Uterus (tissue), 3 donors: ENCODE measurements at regions not wholly inside any gene's neighbourhood (a gene's known extent, or its start where the extent isn't known, plus 50 kb on each side); places are given as distances from the start of the nearest gene placed in this dataset.

Experiments used
- DNase-seq, 2 donors: peaks; one replicate each; pipeline ENCODE4 v3.0.0-alpha.2; 2019 to 2020
- H3K27ac ChIP-seq, 2 donors: fragments of 200-600 bp; sonication (generic); 1 replicate in 1 of 2; 2 replicates in 1 of 2; pipeline ENCODE4 v1.5.1; 2016 to 2018
- H3K27me3 ChIP-seq, 2 donors: fragments of 200-600 bp; sonication (generic); one replicate each; pipeline ENCODE4 v1.5.1; 2018 to 2019; ENCODE audit warnings: control low read depth in 1 of 2
- H3K36me3 ChIP-seq, 2 donors: fragments of 200-600 bp; sonication (generic); one replicate each; pipeline ENCODE4 v1.5.1; 2019; ENCODE audit warnings: control low read depth in 1 of 2
- H3K4me1 ChIP-seq, 2 donors: fragments of 200-600 bp; sonication (generic); one replicate each; pipeline ENCODE4 v1.5.1; 2018 to 2019; ENCODE audit warnings: control low read depth in 1 of 2
- H3K4me3 ChIP-seq, 2 donors: fragments of 200-600 bp; sonication (generic); 1 replicate in 1 of 2; 2 replicates in 1 of 2; pipeline ENCODE4 v1.5.1; 2018 to 2019; ENCODE audit warnings: mild to moderate bottlenecking in 1 of 2
- H3K9me3 ChIP-seq, 2 donors: fragments of 200-600 bp; sonication (generic); one replicate each; pipeline ENCODE4 v1.5.1; 2019; ENCODE audit warnings: control low read depth in 1 of 2
- POLR2A ChIP-seq, 2 donors: fragments of 450-650 bp; IDR thresholded peaks; one replicate each; pipeline ENCODE4 v1.6.1; 2016; ENCODE audit warnings: antibody characterized with exemption in 2 of 2, mild to moderate bottlenecking in 1 of 2, moderate library complexity in 1 of 2
- intact Hi-C: fragments of 100-400 bp; cut with DNase I; formaldehyde crosslinking; loops from one replicate; pipeline ENCODE4 v1.15.1; 2023; ENCODE audit warnings: low total_unique reads
- TF ChIP-seq, protein P1 (sequence below), 4 experiments: fragments of 200-600 bp in 2 of 4; fragments of 450-650 bp in 2 of 4; sonication (generic) in 2 of 4; IDR thresholded peaks; one replicate each; pipeline ENCODE4 v1.5.1; 2016 to 2019; ENCODE audit warnings: antibody characterized with exemption in 4 of 4, mild to moderate bottlenecking in 2 of 4, moderate library complexity in 1 of 4
- donor health status: DM: yes; HTN: yes; CAD: no.

DNA sequence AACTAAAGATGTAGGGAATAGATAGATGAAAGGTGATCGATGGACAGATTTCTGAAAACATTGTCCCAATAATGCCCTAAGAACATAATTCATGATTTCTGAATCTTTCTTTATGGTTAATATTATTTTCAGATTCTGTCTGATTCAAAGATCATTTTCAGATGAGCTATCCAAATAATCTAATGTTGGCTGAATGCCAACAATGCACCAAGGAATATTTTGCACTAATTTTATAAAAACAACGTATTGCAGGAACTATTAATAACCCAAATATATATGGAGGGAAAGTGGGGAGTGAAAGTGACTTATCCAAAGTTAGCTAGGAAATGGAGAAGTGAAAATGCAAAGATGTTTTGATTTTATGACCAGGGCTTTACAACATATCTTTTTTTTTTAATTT lies 1675.5 kb downstream of the STIM2 start:
- no peak for DNase-seq
- H3K4me1 ChIP-seq, result no peaks in the 10 kb centered on the region
- H3K4me3 ChIP-seq, result no peak overlapping the region
- intact Hi-C loops, result no loop called here
- TF ChIP-seq POLR2A (IDR thresholded peaks at IDR 0.05), result no peak
- TF ChIP-seq, protein P1, sequence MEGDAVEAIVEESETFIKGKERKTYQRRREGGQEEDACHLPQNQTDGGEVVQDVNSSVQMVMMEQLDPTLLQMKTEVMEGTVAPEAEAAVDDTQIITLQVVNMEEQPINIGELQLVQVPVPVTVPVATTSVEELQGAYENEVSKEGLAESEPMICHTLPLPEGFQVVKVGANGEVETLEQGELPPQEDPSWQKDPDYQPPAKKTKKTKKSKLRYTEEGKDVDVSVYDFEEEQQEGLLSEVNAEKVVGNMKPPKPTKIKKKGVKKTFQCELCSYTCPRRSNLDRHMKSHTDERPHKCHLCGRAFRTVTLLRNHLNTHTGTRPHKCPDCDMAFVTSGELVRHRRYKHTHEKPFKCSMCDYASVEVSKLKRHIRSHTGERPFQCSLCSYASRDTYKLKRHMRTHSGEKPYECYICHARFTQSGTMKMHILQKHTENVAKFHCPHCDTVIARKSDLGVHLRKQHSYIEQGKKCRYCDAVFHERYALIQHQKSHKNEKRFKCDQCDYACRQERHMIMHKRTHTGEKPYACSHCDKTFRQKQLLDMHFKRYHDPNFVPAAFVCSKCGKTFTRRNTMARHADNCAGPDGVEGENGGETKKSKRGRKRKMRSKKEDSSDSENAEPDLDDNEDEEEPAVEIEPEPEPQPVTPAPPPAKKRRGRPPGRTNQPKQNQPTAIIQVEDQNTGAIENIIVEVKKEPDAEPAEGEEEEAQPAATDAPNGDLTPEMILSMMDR (IDR thresholded peaks at IDR 0.05), result no peak
- H3K36me3 ChIP-seq, result no peaks in the 10 kb centered on the region
- no peaks in the 10 kb centered on the region for H3K27me3 ChIP-seq
- no peaks in the 10 kb centered on the region for H3K9me3 ChIP-seq
- H3K27ac ChIP-seq, result no peak overlapping the region

DNA sequence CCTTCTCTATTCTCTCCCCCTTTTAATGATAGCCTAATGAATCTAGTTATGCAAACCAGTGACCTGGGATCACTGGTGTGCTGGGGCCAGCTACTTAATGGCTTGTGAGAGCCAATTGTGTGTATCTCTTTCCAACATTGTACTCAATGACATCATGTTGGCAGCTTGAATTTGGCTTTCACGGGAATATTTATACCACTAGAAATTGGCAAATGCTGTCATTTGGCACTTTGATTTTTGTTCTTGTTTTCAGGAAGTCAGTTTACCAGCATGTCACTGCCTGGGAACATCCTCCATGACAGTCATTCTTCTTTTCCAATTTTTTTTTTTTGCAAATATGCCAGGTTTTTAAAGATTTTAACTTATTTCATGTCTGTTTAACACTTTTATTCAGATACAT lies 1685.3 kb downstream of the STIM2 start:
- no peaks in the 10 kb centered on the region for H3K36me3 ChIP-seq
- H3K27me3 ChIP-seq, result no peaks in the 10 kb centered on the region
- intact Hi-C loops, result no loop called here
- no peak overlapping the region for H3K27ac ChIP-seq
- no peaks in the 10 kb centered on the region for H3K4me1 ChIP-seq
- TF ChIP-seq, protein P1 (IDR thresholded peaks at IDR 0.05), result no peak
- no peak for TF ChIP-seq POLR2A (IDR thresholded peaks at IDR 0.05)
- H3K9me3 ChIP-seq, result no peaks in the 10 kb centered on the region
- H3K4me3 ChIP-seq, result no peak overlapping the region
- no peak for DNase-seq

DNA sequence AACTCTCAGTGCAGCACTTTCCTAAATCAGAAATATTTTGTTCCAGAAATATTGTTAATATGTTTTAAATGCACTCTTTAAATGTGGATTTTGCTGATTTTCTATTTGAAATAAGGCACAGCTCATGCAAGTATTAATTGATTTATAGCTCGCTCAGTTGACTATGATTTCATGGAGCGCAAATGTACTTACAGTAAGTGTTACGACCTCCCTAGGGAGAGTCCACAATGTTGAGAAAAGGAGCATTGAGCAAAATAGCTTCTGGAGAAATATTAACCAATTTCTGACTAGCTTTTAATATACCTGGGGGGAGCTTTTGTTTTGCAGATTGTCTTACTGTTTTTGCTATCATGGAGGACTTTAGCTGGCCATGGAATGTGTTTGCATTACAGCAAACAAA lies 1687.5 kb downstream of the STIM2 start:
- no peak overlapping the region for H3K4me3 ChIP-seq
- TF ChIP-seq, protein P1 (IDR thresholded peaks at IDR 0.05), result no peak
- TF ChIP-seq POLR2A (IDR thresholded peaks at IDR 0.05), result no peak
- DNase-seq, result no peak
- H3K4me1 ChIP-seq, result no peaks in the 10 kb centered on the region
- H3K27ac ChIP-seq, result no peak overlapping the region
- H3K27me3 ChIP-seq, result no peaks in the 10 kb centered on the region
- no peaks in the 10 kb centered on the region for H3K9me3 ChIP-seq
- no peaks in the 10 kb centered on the region for H3K36me3 ChIP-seq
- intact Hi-C loops, result no loop called here

DNA sequence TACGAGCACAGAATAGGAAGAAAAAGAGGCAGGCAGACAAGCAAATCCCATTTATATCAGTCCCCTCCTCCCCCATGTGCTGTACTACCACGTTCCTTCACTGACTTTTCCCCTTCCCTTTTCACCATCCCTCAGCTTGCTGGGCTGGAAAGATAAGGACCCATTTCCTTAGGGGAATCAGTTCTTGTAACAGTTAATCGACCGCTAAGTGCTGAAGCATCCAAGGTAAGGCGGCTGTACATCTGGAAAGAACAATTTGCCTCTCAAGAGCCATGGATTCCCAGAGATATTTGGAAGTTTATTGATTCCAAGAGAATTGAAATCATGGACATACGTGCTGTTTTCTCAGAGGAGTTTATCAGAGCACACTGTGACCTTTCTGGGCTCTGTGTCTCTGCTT lies 1688.0 kb downstream of the STIM2 start:
- Histone ChIP-seq H3K36me3 (no peaks in the 10 kb centered on the region), H3K9me3 (no peaks in the 10 kb centered on the region), H3K27me3 (no peaks in the 10 kb centered on the region), H3K27ac (no peak overlapping the region), H3K4me3 (no peak overlapping the region), H3K4me1 (no peaks in the 10 kb centered on the region)
- intact Hi-C loops, result no loop called here
- DNase-seq, result no peak
- TF ChIP-seq, protein P1 (IDR thresholded peaks at IDR 0.05), result no peak
- no peak for TF ChIP-seq POLR2A (IDR thresholded peaks at IDR 0.05)

DNA sequence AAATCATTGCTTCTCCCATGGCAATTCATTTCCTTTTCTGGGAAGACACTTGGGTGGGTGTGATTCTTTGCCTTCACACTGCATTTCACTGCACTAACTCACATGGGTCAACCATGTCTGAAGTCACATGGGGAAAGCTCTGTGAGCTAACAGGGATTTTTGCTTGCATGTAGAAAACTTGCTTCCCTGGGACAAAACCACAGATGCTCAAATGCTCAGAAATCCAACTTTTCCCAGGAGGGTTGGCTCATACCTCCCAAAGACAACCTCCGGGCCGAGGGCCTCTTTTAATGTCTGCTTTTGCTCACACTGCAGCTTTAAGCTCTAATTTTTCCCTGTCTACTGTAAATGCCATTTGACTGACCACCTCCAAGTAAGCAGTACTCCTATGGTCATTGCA lies 1695.2 kb downstream of the STIM2 start:
- H3K27me3 ChIP-seq, result no peaks in the 10 kb centered on the region
- H3K4me1 ChIP-seq, result no peaks in the 10 kb centered on the region
- H3K9me3 ChIP-seq, result no peaks in the 10 kb centered on the region
- no peak overlapping the region for H3K4me3 ChIP-seq
- DNase-seq, result no peak
- intact Hi-C loops, result no loop called here
- no peak overlapping the region for H3K27ac ChIP-seq
- no peaks in the 10 kb centered on the region for H3K36me3 ChIP-seq
- TF ChIP-seq, protein P1 (IDR thresholded peaks at IDR 0.05), result no peak
- TF ChIP-seq POLR2A (IDR thresholded peaks at IDR 0.05), result no peak
